GM21717 (cell line): ENCODE measurements at regions not wholly inside any gene's neighbourhood (a gene's known extent, or its start where the extent isn't known, plus 50 kb on each side); places are given as distances from the start of the nearest gene placed in this dataset.
"Not testable (repeated sequence)": the region's sequence is repeated elsewhere in the genome, so short reads cannot be mapped to it uniquely, and the experiment has no call there.

Experiments
- ATAC-seq: cut with Tn5 transposase; IDR thresholded peaks from one replicate; pipeline ENCODE4 v1.9.1; 2021; ENCODE audit warnings: mild to moderate bottlenecking, moderate library complexity; ENCODE audit not compliant: unreplicated experiment

DNA sequence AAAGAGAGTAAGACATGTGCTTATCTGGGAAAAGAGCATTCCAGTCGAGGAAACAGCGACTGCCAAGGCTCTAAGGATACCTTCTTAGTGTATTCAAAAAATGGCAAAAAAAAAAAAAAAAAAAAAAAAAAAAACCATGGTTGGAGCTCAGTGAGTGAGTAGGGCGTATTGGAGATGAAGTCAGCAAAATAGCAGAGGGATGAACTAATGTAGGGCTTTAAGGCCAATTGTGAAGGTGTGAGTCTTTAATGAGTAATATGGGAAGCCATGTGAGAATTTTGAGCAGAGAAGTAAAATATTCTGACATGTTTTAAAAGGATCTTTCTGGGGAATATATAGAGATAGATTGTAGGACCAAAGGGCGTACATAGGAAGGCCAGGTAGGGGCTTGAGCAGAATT lies 498.6 kb upstream of the ISX start:
- ATAC-seq, result no peak

DNA sequence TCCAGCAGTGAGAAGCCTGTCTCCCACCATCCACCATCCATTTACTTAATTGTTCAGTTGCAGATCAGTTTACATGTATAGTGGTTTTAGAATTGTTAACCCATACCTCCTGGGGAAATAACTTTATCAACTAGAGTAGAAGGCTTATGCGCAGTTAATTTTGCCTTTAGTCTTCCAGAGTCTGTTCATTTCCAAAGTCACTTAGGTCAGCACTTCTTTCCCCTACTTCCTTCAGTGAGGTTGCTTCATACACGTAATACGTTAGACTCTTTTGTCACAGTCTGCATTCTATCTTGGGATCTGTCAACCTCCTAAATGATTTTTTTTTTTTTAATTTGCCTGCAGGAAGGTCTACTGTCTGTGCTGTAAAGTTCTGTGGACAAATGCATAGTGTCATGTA lies 495.6 kb upstream of the ISX start:
- no peak for ATAC-seq

GRCh38 chr22:34579519-34579918 lies 486.4 kb upstream of the ISX start:
- no peak for ATAC-seq

- no peak for ATAC-seq
Measured at GRCh38 chr22:34587357-34588356, 478.3 kb upstream of the ISX start.

- no peak for ATAC-seq
Measured at GRCh38 chr22:34588871-34589545, 476.9 kb upstream of the ISX start.

- ATAC-seq, result no peak
Measured at GRCh38 chr22:34592123-34592740, 473.7 kb upstream of the ISX start.

DNA sequence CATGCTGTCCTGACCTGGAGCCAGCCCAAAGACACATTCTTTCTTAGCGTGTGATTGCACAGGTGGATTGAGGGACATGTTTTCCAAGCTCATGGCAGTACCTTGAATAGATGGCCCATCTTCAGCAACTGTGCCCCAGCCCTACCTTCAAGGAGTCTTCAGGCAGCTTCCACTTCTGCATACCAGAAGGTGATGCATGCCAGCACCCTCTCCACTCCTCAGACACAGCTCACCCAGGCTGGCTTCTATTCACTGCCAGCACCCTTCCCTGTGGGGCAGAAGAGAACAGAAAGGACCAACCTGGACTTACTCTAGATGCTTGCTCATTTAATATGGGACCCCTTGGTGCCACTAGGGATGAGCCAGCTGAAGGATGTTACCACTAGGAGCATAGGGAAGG lies 466.4 kb upstream of the ISX start:
- ATAC-seq, result no peak

DNA sequence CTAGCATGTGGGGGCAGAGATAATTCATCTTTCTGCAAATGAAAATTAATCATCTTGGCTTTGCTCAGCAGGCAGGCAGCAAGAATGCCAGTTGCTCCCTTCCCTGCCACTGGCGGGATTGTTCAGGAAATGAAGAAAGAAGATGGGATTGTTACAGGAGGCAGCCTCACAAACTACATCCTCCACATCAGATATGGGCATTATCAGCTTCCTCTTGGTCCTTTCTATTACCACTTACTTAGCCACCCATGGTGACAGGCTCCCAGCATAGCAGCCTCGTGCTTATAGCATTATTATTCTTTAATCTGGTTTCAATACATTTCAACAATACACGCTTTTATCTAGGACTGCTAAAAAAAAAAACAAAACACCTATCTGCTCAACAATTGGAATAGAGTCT lies 461.6 kb upstream of the ISX start:
- ATAC-seq, result no peak

- no peak for ATAC-seq
Measured at GRCh38 chr22:34608106-34608505, 457.9 kb upstream of the ISX start.

GRCh38 chr22:34608540-34609115 lies 457.3 kb upstream of the ISX start:
- ATAC-seq, result no peak

DNA sequence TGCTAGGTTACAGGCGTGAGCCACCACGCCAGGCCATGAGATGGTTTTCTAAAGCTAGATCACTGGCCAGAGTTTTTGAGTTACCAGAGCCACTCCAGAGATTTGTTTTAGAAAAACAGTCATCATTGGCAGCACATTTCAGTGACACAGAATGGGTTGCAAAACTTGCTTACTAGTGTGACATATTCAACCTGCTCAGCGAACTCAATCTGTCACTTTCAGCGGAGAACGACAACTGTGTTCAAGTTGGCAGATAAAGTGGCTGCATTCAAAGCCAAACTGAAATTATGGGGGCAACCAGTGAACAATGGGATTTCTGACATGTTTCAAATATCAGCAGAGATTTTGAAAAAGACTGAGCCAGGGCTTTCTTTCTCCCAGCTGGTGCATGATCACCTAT lies 456.3 kb upstream of the ISX start:
- no peak for ATAC-seq

- ATAC-seq, result no peak
Measured at GRCh38 chr22:34620161-34620560, 445.8 kb upstream of the ISX start.

- ATAC-seq, result no peak
Measured at GRCh38 chr22:34620832-34621231, 445.1 kb upstream of the ISX start.

- ATAC-seq, result no peak
Measured at GRCh38 chr22:34622602-34623001, 443.4 kb upstream of the ISX start.

GRCh38 chr22:34623580-34623979 lies 442.4 kb upstream of the ISX start:
- no peak for ATAC-seq

DNA sequence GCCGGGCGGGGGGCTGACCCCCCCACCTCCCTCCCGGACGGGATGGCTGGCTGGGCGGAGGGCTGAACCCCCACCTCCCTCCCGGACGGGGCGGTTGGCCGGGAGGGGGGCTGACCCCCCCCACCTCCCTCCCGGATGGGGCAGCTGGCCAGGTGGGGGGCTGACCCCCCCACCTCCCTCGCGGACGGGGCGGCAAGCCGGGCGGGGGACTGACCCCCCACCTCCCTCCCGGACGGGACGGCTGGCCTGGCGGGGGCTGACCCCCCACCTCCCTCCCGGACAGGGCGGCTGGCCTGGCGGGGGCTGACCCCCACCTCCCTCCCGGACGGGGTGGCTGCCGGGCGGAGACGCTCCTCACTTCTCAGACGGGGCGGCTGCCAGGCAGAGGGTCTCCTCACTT lies 440.1 kb upstream of the ISX start:
- ATAC-seq, result not testable (repeated sequence)

GRCh38 chr22:34638128-34638527 lies 427.8 kb upstream of the ISX start:
- no peak for ATAC-seq

- no peak for ATAC-seq
Measured at GRCh38 chr22:34639911-34640310, 426.0 kb upstream of the ISX start.

DNA sequence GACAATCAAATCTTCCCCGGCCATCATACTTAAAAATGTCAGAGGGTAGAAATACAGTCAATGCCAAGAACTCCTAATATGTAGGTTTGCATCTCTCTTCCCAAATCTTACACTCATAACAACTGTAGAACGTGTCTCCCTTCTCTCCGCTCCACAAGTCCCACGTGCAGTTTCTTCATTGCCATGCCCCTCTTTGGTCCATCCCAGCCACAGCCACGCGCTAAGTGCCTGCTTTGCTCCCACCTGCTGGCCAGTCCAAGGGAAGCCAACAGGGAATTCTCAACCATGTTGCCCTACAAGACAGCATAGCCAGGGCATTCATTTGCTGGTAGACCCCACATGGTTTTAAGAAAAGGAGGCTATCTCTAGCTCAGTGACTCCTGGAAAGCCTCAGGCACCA lies 420.6 kb upstream of the ISX start:
- ATAC-seq, result no peak

DNA sequence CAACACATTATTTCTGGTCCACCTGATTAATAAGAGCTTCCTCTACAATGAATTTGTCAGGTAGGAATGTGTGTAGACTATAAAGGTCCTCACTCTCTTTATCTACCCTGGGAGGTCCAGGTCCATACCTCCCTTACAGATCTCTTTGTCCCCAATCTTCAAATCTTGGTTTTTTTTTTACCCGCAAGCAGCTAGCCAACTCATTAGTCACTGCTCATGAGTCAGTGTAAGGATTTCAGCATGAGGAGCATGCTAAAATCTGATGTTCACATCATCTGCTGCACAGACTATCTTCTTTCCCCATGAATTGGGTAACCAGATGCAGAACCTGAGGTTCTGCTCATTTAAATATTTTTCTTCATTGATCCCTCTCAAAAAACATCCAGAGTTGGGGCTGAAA lies 397.0 kb upstream of the ISX start:
- no peak for ATAC-seq

- not testable (repeated sequence) for ATAC-seq
Measured at GRCh38 chr22:34683031-34683430, 382.9 kb upstream of the ISX start.
